GM23248 (cell line): ENCODE measurements at regions not wholly inside any gene's neighbourhood (a gene's known extent, or its start where the extent isn't known, plus 50 kb on each side); places are given as distances from the start of the nearest gene placed in this dataset.

Experiments
- DNase-seq: peaks from one replicate; pipeline ENCODE4 v3.0.0-alpha.2; 2015
- H2AFZ ChIP-seq: fragments of 200-600 bp; sonication (generic); 2 replicates; pipeline ENCODE4 v1.6.1; 2016; ENCODE audit warnings: antibody characterized with exemption
- H3F3A ChIP-seq: fragments of 200-600 bp; sonication (generic); 2 replicates; pipeline ENCODE4 v1.6.1; 2016; ENCODE audit warnings: mild to moderate bottlenecking, antibody characterized with exemption, mixed run types; ENCODE audit not compliant: insufficient read depth
- H3K27ac ChIP-seq: fragments of 200-600 bp; sonication (generic); 2 replicates; pipeline ENCODE4 v1.5.1; 2016; ENCODE audit warnings: mild to moderate bottlenecking
- H3K27me3 ChIP-seq: fragments of 200-600 bp; sonication (generic); replicated peaks from 2 replicates; pipeline ENCODE4 v1.6.1; 2016; ENCODE audit warnings: mild to moderate bottlenecking; ENCODE audit not compliant: insufficient read depth
- H3K36me3 ChIP-seq: fragments of 200-600 bp; sonication (generic); 2 replicates; pipeline ENCODE4 v1.6.1; 2016; ENCODE audit warnings: low read depth, mild to moderate bottlenecking
- H3K4me1 ChIP-seq: fragments of 200-600 bp; sonication (generic); 2 replicates; pipeline ENCODE4 v1.6.1; 2016; ENCODE audit warnings: mild to moderate bottlenecking; ENCODE audit not compliant: insufficient read depth
- H3K4me2 ChIP-seq: fragments of 200-600 bp; sonication (generic); one replicate; pipeline ENCODE4 v1.6.1; 2016; ENCODE audit warnings: mild to moderate bottlenecking; ENCODE audit not compliant: unreplicated experiment
- H3K4me3 ChIP-seq: fragments of 200-600 bp; sonication (generic); 2 replicates; pipeline ENCODE4 v1.5.1; 2016; ENCODE audit warnings: mild to moderate bottlenecking
- H3K79me2 ChIP-seq: fragments of 200-600 bp; sonication (generic); 2 replicates; pipeline ENCODE4 v1.6.1; 2016; ENCODE audit warnings: mild to moderate bottlenecking; ENCODE audit not compliant: insufficient read depth
- H3K9ac ChIP-seq: fragments of 200-600 bp; sonication (generic); 2 replicates; pipeline ENCODE4 v1.6.1; 2016; ENCODE audit warnings: mild to moderate bottlenecking
- H3K9me2 ChIP-seq: fragments of 200-600 bp; sonication (generic); 2 replicates; pipeline ENCODE4 v1.6.1; 2016; ENCODE audit warnings: mixed run types, mild to moderate bottlenecking, moderate library complexity; ENCODE audit not compliant: insufficient read depth
- H3K9me3 ChIP-seq: fragments of 200-600 bp; sonication (generic); one replicate; pipeline ENCODE4 v1.6.1; 2017; ENCODE audit warnings: low read depth
- H4K20me1 ChIP-seq: fragments of 200-600 bp; sonication (generic); 2 replicates; pipeline ENCODE4 v1.6.0; 2016; ENCODE audit not compliant: insufficient read depth
- EZH2 ChIP-seq: fragments of 200-600 bp; sonication (generic); IDR thresholded peaks from 2 replicates; pipeline ENCODE4 v1.6.1; 2018; ENCODE audit warnings: antibody characterized with exemption, mild to moderate bottlenecking; ENCODE audit not compliant: insufficient read depth, poor library complexity, severe bottlenecking
- EZH2phosphoT487 ChIP-seq: fragments of 200-600 bp; sonication (generic); IDR thresholded peaks from 2 replicates; pipeline ENCODE4 v1.6.1; 2018; ENCODE audit warnings: antibody characterized with exemption, moderate library complexity, mild to moderate bottlenecking, low read depth; ENCODE audit not compliant: insufficient read depth
- WGBS, 2 experiments: methylation state at CpG; one replicate each; pipeline ENCODE4 v1.1.6; 2015 to 2017; ENCODE audit warnings: low lambda C conversion rate in 2 of 2, low coverage in 1 of 2; ENCODE audit errors: missing lambda C conversion rate in 2 of 2; 5-methylcytosine and 5-hydroxymethylcytosine counted together
- in situ Hi-C: fragments of 300-500 bp; cut with MboI; formaldehyde crosslinking; loops from 2 replicates; pipeline ENCODE4 v1.15.0; 2020

DNA sequence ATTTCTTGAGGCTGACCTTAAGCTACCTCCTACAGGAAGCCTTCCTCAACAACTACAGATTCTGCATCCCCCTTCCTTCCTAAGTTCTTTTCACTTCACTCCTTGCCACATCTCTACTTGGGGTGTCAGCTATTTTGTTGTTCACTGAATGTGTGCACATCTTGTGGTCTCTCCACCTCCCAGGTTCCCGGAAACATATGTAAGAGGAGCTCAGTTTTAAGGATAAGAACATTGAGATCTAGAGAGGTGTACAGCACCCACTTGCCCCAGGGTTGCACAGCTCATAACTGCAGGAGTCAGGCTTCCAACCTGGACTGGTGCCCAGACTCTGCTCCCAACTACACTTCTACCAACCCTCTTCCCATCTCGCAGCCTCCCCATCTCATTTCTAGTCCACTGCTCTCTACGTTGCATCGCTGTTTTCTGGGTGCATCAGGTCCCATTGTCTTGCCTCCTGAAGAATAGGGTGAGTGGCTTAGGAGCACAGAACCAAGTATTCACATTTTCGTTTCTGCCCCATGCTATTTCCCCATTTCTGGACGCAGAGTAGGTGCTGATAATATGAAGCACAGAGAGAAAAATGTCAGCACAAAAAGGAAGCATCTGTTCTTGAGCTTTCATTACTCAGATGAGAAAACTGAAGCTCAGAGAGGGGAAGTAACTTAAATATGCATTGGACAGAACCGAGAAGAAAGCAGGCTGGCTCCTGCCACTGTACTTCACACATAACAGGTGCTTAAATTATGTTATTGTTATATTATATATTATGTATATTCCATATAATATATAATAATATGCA lies 292.0 kb upstream of the CCL2 start:
- Histone ChIP-seq H3K79me2 (no peaks in the 10 kb centered on the region), H3K27me3 (no peaks in the 10 kb centered on the region), H3K9me2 (no peaks in the 10 kb centered on the region), H3K36me3 (no peaks in the 10 kb centered on the region), H3K4me2 (no peak overlapping the region), H3K4me3 (no peak overlapping the region), H3K9ac (no peak overlapping the region), H3K9me3 (no peaks in the 10 kb centered on the region), H4K20me1 (no peaks in the 10 kb centered on the region), H2AFZ (no peak overlapping the region), H3K27ac (no peak overlapping the region), H3F3A (no peaks in the 10 kb centered on the region), H3K4me1 (no peaks in the 10 kb centered on the region)
- TF ChIP-seq EZH2 (no peak), EZH2phosphoT487 (no peak)
- WGBS, 2 experiments: 16 to 28% methylated on average over 7 of the region's 7 CpGs
- in situ Hi-C loops: no loop called here
- DNase-seq: no peak

- 16 to 17% methylated on average over 5 of the region's 5 CpGs for WGBS, 2 experiments
- TF ChIP-seq EZH2 (no peak), EZH2phosphoT487 (no peak)
Measured at GRCh38 chr17:33964344-33964979, 290.6 kb upstream of the CCL2 start.

DNA sequence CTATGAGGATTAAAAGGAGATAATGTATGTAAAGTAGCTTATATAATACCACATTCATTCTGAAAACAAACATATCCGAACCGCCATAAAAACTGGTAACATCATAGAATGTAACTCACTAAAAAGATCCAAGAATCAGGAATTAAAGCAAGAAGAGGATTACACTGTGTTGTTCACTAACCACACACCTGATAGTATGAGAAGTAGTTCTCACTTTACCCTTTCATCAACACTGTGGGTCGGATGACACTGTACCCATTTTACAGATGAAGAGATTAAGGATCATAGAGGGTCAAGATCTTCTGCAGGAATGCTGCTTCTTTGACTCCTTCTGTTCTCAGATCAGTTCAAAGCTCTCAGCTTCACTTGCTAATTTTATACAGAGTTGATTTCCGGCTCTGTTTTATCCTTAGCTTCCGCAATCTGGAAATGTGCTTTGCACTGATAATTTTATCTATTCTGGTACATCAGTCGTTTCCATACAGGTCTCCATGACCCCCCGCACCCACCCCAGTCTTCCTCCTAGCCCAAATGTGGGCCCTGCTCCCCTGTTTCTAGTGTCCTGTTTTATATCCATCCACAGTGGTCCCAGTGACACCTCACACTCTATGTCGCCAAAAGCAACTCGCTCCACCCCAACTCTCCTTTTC lies 288.6 kb upstream of the CCL2 start:
- no peaks in the 10 kb centered on the region for H3K79me2 ChIP-seq
- no peaks in the 10 kb centered on the region for H4K20me1 ChIP-seq
- H3K4me2 ChIP-seq: no peak overlapping the region
- H3K9me3 ChIP-seq: no peaks in the 10 kb centered on the region
- in situ Hi-C loops: no loop called here
- H3K27ac ChIP-seq: no peak overlapping the region
- no peaks in the 10 kb centered on the region for H3K9me2 ChIP-seq
- no peak overlapping the region for H3K4me3 ChIP-seq
- no peaks in the 10 kb centered on the region for H3K36me3 ChIP-seq
- H2AFZ ChIP-seq: no peak overlapping the region
- 58 to 69% methylated on average over 9 of the region's 9 CpGs for WGBS, 2 experiments
- TF ChIP-seq EZH2phosphoT487 (no peak), EZH2 (no peak)
- DNase-seq: no peak
- H3K9ac ChIP-seq: no peak overlapping the region
- H3K4me1 ChIP-seq: no peaks in the 10 kb centered on the region
- H3K27me3 ChIP-seq: no peaks in the 10 kb centered on the region
- H3F3A ChIP-seq: no peaks in the 10 kb centered on the region

More at GRCh38 chr17:33964344-33964979, 290.6 kb upstream of the CCL2 start:
- Histone ChIP-seq H3K4me2 (no peak overlapping the region), H4K20me1 (no peaks in the 10 kb centered on the region), H2AFZ (no peak overlapping the region), H3K9ac (no peak overlapping the region), H3K4me3 (no peak overlapping the region), H3K4me1 (no peaks in the 10 kb centered on the region), H3K27me3 (no peaks in the 10 kb centered on the region), H3K36me3 (no peaks in the 10 kb centered on the region), H3K27ac (no peak overlapping the region), H3K9me2 (no peaks in the 10 kb centered on the region), H3F3A (no peaks in the 10 kb centered on the region), H3K79me2 (no peaks in the 10 kb centered on the region), H3K9me3 (no peaks in the 10 kb centered on the region)
- no peak for DNase-seq
- in situ Hi-C loops: no loop called here

- Histone ChIP-seq H3K27ac (no peak overlapping the region), H3F3A (no peaks in the 10 kb centered on the region), H2AFZ (no peak overlapping the region), H4K20me1 (no peaks in the 10 kb centered on the region), H3K4me3 (no peak overlapping the region), H3K27me3 (no peaks in the 10 kb centered on the region), H3K9me3 (no peaks in the 10 kb centered on the region), H3K4me1 (no peaks in the 10 kb centered on the region), H3K36me3 (no peaks in the 10 kb centered on the region), H3K79me2 (no peaks in the 10 kb centered on the region), H3K9ac (no peak overlapping the region), H3K9me2 (no peaks in the 10 kb centered on the region), H3K4me2 (no peak overlapping the region)
- WGBS, 2 experiments: 37 to 38% methylated on average over 8 of the region's 8 CpGs
- no peak for DNase-seq
- no peak for TF ChIP-seq EZH2phosphoT487
- no peak for TF ChIP-seq EZH2
- in situ Hi-C loops: no loop called here
Measured at GRCh38 chr17:33967608-33968349, 287.3 kb upstream of the CCL2 start.
